ENCODE measurements at regions not wholly inside any gene's neighbourhood (a gene's known extent, or its start where the extent isn't known, plus 50 kb on each side); places are given as distances from the start of the nearest gene placed in this dataset.

DNA sequence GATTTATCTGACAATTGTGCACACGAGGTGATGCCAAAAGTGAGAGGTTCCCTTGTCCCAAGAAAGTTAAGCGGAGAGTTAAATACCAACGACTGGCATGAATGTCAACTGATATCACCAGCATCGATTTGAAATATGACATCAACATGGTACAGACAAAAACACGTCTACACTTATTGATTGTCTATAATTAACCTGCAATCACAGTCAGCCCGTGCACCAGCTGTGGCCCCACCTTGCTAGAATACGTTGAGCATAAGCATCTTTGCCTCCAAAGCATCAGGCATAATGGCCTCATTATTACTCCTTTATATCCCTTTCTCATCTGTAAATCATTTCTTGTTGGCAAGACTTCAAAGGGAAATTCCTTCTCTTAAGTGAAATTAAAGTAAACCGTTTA lies 625.4 kb downstream of the IRX1 start:
- BruUV-seq (replicated peaks) = no TSS peak
- H3K4me3 ChIP-seq (replicated peaks in 1 of 3; ENCODE audit: insufficient read depth in 1 of 3, low read depth in 1 of 3, low read length in 3 of 3) = no peak overlapping the region
- no peak for FAIRE-seq
- H3K79me2 ChIP-seq (ENCODE audit: control insufficient read depth, insufficient read depth, low read length) = no peaks in the 10 kb centered on the region
- no peak for TF ChIP-seq EZH2 (IDR thresholded peaks at IDR 0.05; ENCODE audit: borderline replicate concordance, low read depth, low read length, severe bottlenecking)
- no peak for TF ChIP-seq GATA2 (IDR thresholded peaks at IDR 0.05; ENCODE audit: insufficient read depth, insufficient read length, low read depth, low read length)
- no peak for TF ChIP-seq MYC (IDR thresholded peaks at IDR 0.05; ENCODE audit: low read depth, low read length)
- TF ChIP-seq POLR2A (IDR thresholded peaks at IDR 0.05; ENCODE audit: low read depth, low read length) = no peak
- no peak for TF ChIP-seq MAX (IDR thresholded peaks at IDR 0.05; ENCODE audit: insufficient read depth, insufficient read length)
- TF ChIP-seq, protein P1, sequence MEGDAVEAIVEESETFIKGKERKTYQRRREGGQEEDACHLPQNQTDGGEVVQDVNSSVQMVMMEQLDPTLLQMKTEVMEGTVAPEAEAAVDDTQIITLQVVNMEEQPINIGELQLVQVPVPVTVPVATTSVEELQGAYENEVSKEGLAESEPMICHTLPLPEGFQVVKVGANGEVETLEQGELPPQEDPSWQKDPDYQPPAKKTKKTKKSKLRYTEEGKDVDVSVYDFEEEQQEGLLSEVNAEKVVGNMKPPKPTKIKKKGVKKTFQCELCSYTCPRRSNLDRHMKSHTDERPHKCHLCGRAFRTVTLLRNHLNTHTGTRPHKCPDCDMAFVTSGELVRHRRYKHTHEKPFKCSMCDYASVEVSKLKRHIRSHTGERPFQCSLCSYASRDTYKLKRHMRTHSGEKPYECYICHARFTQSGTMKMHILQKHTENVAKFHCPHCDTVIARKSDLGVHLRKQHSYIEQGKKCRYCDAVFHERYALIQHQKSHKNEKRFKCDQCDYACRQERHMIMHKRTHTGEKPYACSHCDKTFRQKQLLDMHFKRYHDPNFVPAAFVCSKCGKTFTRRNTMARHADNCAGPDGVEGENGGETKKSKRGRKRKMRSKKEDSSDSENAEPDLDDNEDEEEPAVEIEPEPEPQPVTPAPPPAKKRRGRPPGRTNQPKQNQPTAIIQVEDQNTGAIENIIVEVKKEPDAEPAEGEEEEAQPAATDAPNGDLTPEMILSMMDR (IDR thresholded peaks at IDR 0.05; ENCODE audit: extremely low read depth in 1 of 2, insufficient read depth in 1 of 2, low read depth in 1 of 2, low read length in 2 of 2) = no peak
- no peak for TF ChIP-seq FOS (IDR thresholded peaks at IDR 0.05; ENCODE audit: borderline replicate concordance, insufficient read depth, low read length)
- no peak for TF ChIP-seq JUN (IDR thresholded peaks at IDR 0.05; ENCODE audit: borderline replicate concordance, insufficient read depth, insufficient read length, low read depth)
- no peak for TF ChIP-seq POLR2AphosphoS5 (IDR thresholded peaks at IDR 0.05; ENCODE audit: insufficient read depth, low read depth, low read length)
- no peak for DNase-seq (ENCODE audit: low read depth, low spot score)
- H3K9me3 ChIP-seq (replicated peaks; ENCODE audit: control insufficient read depth, insufficient read depth, low read length) = peaks cover 6% of the 10 kb centered on the region
- ChIA-PET CTCF (no interaction called here), POLR2A (no interaction called here)
- H4K20me1 ChIP-seq (replicated peaks; ENCODE audit: control insufficient read depth, extremely low read depth, insufficient read depth, low read length) = no peaks in the 10 kb centered on the region
- no peaks in the 10 kb centered on the region for H3K36me3 ChIP-seq (ENCODE audit: control insufficient read depth in 2 of 2, extremely low read depth in 1 of 2, insufficient read depth in 2 of 2, low read length in 2 of 2)
- H2AFZ ChIP-seq (ENCODE audit: low read depth, low read length) = no peak overlapping the region
- dilution Hi-C loops (cut with MboI; ENCODE audit: extremely low pct_ligation_motif_present, low sequenced_read_pairs) (no loop called here), intact Hi-C loops (cut with micrococcal nuclease) (no loop called here)
- no peak overlapping the region for H3K4me2 ChIP-seq (ENCODE audit: insufficient read depth, low read length)
- no peak overlapping the region for H3K9ac ChIP-seq (replicated peaks; ENCODE audit: extremely low read depth, insufficient read depth, low read length)
- H3K4me1 ChIP-seq (ENCODE audit: control insufficient read depth, extremely low read depth, insufficient read depth, low read length) = no peaks in the 10 kb centered on the region
- no peak overlapping the region for H3K27ac ChIP-seq (ENCODE audit: insufficient read depth, low read depth, low read length)
- no peaks in the 10 kb centered on the region for H3K27me3 ChIP-seq (ENCODE audit: control insufficient read depth in 2 of 2, insufficient read depth in 2 of 2, low read length in 2 of 2)
- no peaks in the 10 kb centered on the region for H3K9me1 ChIP-seq (replicated peaks; ENCODE audit: control insufficient read depth, extremely low read depth, insufficient read depth, low read length)
